ENCODE measurements at regions not wholly inside any gene's neighbourhood (a gene's known extent, or its start where the extent isn't known, plus 50 kb on each side); places are given as distances from the start of the nearest gene placed in this dataset.

DNA sequence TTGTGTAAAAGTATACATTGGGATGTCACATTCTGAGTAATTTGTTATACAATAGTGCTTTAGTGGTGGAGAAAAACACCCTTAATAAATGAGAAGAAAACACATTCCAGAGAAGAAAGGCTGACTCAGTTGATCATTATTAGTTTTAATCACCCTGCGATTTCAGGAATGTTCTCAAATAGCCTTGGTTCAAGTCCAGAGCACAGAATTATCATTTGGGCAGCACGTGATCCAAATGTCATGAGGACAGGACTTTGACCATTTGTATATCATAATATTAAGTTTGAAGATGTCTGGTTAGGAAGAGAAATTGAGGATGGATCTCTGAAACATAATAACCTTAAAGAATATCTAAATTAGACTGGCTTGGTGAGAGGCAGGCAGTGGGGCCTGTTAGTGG is 1434.3 kb upstream of the TENM3 start:
- no peak for DNase-seq

- DNase-seq, result no peak
Observed at GRCh38 chr4:180809439-180809838, 1433.8 kb upstream of the TENM3 start.

GRCh38 chr4:180810581-180810980 is 1432.6 kb upstream of the TENM3 start:
- no peak for DNase-seq

- DNase-seq, result no peak
Observed at GRCh38 chr4:180811556-180811955, 1431.6 kb upstream of the TENM3 start.

DNA sequence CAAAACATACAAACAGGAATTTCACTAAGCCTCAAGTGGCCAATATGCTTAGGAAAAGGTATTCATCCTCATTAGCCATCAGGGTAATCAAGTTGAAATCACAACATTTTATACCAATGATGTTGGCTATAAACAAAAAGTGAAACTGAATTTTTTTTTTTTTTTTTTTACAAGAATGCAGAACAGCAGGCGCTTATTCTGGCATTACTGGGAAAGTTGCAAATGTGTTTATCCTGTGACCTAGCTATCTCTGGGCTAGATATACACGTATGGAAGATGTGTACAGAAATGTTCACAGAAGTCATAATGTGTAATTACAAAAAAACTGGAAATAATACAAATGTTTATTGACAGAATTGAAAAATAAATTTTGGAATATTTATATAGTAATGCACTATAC is 1430.4 kb upstream of the TENM3 start:
- DNase-seq, result no peak

DNA sequence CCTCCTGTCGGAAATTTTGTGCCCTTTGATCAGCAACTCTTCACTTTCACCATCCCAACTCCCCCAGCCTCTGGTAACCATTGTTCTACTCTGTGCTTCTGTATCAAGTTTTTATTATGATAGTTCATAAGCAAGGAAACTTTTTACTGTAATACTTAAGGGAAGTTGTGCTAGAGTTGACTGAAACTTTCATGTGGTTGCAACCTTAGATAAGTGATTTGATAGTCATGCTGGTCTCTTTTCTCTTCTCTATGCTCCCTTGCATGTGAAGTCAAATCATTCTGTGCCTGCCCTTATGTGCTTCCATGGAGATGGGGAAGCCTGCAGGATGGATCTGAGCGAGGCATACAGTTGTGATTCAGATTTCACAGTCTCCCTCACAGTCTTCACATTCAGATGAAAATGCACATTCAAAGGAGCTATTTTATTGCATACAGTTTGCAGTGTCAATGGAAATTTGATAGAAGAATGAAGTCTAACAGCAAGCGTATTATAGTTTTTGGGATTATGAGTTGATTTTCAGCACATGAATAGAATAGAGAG is 1428.3 kb upstream of the TENM3 start:
- DNase-seq, result no peak

DNA sequence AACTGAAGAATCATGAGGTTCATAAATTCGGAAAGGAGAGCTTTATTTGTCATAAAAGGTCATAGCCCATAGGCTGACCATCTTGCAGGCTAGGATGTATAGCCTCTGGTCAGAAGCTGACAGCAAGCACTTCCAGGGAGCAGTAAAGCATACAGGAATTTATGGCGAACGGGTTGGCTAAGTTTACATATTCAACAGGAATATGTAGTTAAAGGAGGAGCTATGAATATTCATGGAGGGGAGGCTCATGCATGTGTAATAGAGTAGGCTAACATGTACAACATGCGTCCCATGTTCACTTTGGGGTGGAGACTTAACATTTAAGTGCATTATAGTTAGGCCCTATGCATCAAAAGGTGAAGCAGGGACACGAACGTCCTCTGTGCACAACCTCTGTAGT is 1425.7 kb upstream of the TENM3 start:
- no peak for DNase-seq

GRCh38 chr4:180823108-180823507 is 1420.1 kb upstream of the TENM3 start:
- no peak for DNase-seq

- DNase-seq, result peak; percentile 38
Observed at GRCh38 chr4:180827232-180828009, 1415.8 kb upstream of the TENM3 start.

- DNase-seq, result peak; percentile 94
Observed at GRCh38 chr4:180828455-180829018, 1414.7 kb upstream of the TENM3 start.

- DNase-seq, result no peak
Observed at GRCh38 chr4:180832073-180832472, 1411.1 kb upstream of the TENM3 start.

DNA sequence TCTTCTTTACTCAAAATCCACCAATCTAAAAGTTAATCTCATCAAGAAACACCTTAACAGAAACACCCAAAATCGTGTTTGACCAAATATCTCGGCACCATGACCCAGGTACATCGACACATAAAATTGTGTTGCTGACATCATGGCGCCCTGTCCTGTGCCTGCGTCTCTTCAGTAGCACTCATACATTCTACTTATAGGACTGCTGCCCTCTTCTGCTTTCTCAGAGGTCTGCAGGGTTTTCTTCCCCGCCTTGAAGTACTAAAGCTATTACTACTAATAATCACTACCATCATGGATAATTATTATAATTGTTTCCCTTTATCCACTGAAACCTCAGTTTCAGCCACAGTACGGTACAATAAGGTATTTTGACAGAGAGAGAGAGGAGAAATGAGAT is 1403.1 kb upstream of the TENM3 start:
- DNase-seq, result no peak

GRCh38 chr4:180850318-180850940 is 1392.8 kb upstream of the TENM3 start:
- DNase-seq, result no peak

DNA sequence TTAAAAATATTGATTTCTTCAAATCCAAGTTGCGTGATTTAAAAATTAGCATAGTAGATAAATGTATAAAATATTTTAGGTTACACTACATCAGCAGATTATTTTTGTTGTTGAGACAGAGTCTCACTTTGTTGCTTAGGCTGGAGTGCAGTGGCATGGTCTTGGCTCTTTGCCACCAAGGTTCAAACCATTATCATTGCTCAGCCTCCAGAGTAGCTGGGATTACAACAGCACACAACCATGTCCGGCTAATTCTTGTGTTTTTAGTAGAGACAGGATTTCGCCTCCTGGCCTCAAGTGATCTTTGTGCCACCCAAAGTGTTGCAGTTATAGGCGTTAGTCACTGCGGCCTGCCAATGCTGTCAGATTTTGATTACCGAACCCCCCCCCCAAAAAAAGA is 1390.5 kb upstream of the TENM3 start:
- DNase-seq, result no peak

GRCh38 chr4:180855184-180855583 is 1388.0 kb upstream of the TENM3 start:
- DNase-seq, result no peak

GRCh38 chr4:180860089-180860720 is 1383.0 kb upstream of the TENM3 start:
- peak; percentile 12 for DNase-seq

GRCh38 chr4:180861651-180862050 is 1381.6 kb upstream of the TENM3 start:
- DNase-seq, result no peak

DNA sequence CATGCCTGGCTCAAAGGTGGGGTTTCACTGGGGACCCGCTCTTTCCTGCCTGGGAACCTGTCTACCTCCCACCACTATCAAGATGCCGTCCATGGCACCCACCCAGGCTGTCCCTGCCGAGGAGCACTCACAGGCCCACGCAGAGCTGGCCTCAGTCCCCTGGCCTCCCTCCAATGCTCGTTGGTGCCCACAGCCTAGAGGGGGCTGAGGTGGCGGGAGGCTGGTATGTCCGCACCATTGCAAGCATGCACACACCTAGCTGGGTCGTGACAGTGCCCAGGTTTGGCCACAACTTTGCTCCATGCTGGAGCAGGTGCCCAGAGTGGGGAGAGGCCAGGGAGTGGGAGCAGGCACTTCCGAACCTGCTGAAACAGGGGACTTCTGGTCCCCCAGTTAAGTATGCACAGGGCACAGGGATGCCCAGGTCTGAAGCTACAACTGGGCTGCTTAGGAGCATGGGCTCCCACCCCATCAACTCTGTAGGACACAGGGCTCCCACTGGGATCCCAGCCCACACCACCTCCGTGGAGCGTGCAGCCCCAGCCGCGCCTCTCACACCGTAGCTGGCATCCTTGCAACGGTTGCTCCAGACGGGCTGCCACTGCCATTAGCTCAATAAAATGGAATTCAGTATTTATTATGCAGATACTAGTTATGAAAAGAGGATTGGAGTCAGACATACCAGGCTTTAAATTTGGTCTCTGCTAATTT is 1376.1 kb upstream of the TENM3 start:
- no peak for DNase-seq

GRCh38 chr4:180870623-180871022 is 1372.6 kb upstream of the TENM3 start:
- no peak for DNase-seq

DNA sequence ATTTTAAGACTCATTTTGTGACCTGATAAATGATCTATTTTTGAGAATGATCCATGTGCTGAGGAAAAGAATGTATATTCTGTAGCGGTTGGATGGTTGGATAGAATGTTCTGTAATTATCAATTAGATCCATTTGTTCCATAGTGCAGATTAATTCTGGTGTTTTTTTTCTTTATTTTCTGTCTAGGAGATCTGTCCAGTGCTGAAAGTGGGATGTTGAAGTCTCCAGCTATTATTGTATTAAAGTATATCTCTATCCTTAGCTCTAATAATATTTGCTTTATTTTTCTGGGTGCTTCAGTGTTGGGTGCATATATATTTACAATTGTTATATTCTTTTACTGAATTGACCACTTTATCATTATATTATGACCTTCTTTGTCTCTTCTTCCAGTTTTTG is 1344.9 kb upstream of the TENM3 start:
- DNase-seq, result no peak

- no peak for DNase-seq
Observed at GRCh38 chr4:180900781-180901180, 1342.4 kb upstream of the TENM3 start.

GRCh38 chr4:180909279-180909678 is 1333.9 kb upstream of the TENM3 start:
- DNase-seq, result no peak

DNA sequence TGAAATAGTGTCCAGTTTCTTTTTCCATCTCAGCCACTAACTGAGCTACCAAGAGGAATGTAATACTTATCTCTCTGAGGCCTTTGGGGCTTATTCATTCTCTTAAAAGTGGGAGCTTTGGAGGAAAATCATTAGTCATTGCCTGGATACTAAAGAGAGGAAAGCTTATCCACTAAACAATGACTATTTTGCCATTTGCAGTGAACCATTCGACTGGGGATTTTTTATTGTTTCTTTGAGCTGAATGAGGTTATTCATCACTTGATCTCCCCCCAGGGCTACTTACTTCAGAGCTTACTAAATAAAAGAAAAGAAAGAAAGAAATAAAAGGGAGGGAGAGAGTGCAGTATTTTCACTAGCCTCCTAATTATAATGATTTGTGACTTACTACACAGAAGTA is 1329.5 kb upstream of the TENM3 start:
- DNase-seq, result no peak
